ENCODE measurements at regions not wholly inside any gene's neighbourhood (a gene's known extent, or its start where the extent isn't known, plus 50 kb on each side); places are given as distances from the start of the nearest gene placed in this dataset.

DNA sequence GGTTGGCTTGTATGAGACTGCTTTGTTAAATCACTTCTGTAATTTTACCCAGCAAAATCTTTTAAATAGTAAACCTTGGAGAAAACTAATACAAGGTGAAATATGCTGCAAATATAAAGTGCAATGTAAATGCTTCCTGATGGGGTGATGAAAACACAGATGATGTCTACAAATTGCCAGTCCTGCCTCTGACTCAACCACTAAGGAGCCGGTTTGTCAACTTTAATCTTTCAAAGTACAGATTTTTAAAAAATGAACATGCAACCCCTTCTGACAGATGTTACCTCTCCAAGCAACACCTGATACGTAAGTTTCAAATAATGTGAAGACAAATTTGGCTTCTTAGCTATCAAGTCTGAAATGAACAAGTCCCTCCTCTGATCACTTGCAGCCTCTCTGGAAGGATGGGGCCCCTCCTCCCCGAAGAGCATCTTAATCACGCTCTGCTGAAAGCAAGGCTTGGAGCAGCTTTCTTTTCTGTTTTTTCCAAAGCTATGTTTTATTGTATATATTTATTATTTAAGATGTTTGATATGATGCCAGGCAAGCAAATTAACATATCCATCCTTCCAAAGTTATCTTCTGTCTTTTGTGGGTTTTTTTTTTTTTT is 196.0 kb downstream of the MYLK4 start:
- TF ChIP-seq, protein P1, sequence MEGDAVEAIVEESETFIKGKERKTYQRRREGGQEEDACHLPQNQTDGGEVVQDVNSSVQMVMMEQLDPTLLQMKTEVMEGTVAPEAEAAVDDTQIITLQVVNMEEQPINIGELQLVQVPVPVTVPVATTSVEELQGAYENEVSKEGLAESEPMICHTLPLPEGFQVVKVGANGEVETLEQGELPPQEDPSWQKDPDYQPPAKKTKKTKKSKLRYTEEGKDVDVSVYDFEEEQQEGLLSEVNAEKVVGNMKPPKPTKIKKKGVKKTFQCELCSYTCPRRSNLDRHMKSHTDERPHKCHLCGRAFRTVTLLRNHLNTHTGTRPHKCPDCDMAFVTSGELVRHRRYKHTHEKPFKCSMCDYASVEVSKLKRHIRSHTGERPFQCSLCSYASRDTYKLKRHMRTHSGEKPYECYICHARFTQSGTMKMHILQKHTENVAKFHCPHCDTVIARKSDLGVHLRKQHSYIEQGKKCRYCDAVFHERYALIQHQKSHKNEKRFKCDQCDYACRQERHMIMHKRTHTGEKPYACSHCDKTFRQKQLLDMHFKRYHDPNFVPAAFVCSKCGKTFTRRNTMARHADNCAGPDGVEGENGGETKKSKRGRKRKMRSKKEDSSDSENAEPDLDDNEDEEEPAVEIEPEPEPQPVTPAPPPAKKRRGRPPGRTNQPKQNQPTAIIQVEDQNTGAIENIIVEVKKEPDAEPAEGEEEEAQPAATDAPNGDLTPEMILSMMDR (IDR thresholded peaks at IDR 0.05): no peak
- TF ChIP-seq, protein P2, sequence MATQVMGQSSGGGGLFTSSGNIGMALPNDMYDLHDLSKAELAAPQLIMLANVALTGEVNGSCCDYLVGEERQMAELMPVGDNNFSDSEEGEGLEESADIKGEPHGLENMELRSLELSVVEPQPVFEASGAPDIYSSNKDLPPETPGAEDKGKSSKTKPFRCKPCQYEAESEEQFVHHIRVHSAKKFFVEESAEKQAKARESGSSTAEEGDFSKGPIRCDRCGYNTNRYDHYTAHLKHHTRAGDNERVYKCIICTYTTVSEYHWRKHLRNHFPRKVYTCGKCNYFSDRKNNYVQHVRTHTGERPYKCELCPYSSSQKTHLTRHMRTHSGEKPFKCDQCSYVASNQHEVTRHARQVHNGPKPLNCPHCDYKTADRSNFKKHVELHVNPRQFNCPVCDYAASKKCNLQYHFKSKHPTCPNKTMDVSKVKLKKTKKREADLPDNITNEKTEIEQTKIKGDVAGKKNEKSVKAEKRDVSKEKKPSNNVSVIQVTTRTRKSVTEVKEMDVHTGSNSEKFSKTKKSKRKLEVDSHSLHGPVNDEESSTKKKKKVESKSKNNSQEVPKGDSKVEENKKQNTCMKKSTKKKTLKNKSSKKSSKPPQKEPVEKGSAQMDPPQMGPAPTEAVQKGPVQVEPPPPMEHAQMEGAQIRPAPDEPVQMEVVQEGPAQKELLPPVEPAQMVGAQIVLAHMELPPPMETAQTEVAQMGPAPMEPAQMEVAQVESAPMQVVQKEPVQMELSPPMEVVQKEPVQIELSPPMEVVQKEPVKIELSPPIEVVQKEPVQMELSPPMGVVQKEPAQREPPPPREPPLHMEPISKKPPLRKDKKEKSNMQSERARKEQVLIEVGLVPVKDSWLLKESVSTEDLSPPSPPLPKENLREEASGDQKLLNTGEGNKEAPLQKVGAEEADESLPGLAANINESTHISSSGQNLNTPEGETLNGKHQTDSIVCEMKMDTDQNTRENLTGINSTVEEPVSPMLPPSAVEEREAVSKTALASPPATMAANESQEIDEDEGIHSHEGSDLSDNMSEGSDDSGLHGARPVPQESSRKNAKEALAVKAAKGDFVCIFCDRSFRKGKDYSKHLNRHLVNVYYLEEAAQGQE (IDR thresholded peaks at IDR 0.05; ENCODE audit: insufficient read depth in 1 of 2, low read depth in 2 of 2, low read length in 1 of 2): no peak
- no peak for TF ChIP-seq POLR2AphosphoS5 (IDR thresholded peaks at IDR 0.05; ENCODE audit: low read depth, low read length)

All from Panc1 (cell line).